Glutamatergic neuron (in vitro differentiated cells): ENCODE measurements at regions not wholly inside any gene's neighbourhood (a gene's known extent, or its start where the extent isn't known, plus 50 kb on each side); places are given as distances from the start of the nearest gene placed in this dataset.

ENCODE experiments used
- DNase-seq: peaks from one replicate; pipeline ENCODE4 v3.0.0; 2022
- H3K27ac Mint-ChIP-seq: one replicate; pipeline ENCODE4 v1.8.0; 2020; ENCODE audit warnings: mild to moderate bottlenecking, mixed read lengths, inconsistent platforms; ENCODE audit not compliant: unreplicated experiment
- H3K27me3 Mint-ChIP-seq: one replicate; pipeline ENCODE4 v1.8.0; 2020; ENCODE audit warnings: mild to moderate bottlenecking, moderate library complexity, mixed read lengths, inconsistent platforms; ENCODE audit not compliant: unreplicated experiment
- H3K36me3 Mint-ChIP-seq: one replicate; pipeline ENCODE4 v1.8.0; 2020; ENCODE audit warnings: mild to moderate bottlenecking, mixed read lengths, inconsistent platforms; ENCODE audit not compliant: unreplicated experiment
- H3K4me1 Mint-ChIP-seq: one replicate; pipeline ENCODE4 v1.8.0; 2020; ENCODE audit warnings: mild to moderate bottlenecking, low read depth, mixed read lengths, inconsistent platforms; ENCODE audit not compliant: unreplicated experiment
- H3K4me3 Mint-ChIP-seq: one replicate; pipeline ENCODE4 v1.8.0; 2020; ENCODE audit warnings: mild to moderate bottlenecking, mixed read lengths, inconsistent platforms; ENCODE audit not compliant: unreplicated experiment
- H3K9me3 Mint-ChIP-seq: one replicate; pipeline ENCODE4 v1.8.0; 2020; ENCODE audit warnings: mild to moderate bottlenecking, moderate library complexity, mixed read lengths, inconsistent platforms; ENCODE audit not compliant: unreplicated experiment
- CTCF ChIP-seq: fragments of 200-600 bp; sonication (generic); IDR thresholded peaks from one replicate; pipeline ENCODE4 v1.5.0; 2021; ENCODE audit not compliant: partially characterized antibody, unreplicated experiment

DNA sequence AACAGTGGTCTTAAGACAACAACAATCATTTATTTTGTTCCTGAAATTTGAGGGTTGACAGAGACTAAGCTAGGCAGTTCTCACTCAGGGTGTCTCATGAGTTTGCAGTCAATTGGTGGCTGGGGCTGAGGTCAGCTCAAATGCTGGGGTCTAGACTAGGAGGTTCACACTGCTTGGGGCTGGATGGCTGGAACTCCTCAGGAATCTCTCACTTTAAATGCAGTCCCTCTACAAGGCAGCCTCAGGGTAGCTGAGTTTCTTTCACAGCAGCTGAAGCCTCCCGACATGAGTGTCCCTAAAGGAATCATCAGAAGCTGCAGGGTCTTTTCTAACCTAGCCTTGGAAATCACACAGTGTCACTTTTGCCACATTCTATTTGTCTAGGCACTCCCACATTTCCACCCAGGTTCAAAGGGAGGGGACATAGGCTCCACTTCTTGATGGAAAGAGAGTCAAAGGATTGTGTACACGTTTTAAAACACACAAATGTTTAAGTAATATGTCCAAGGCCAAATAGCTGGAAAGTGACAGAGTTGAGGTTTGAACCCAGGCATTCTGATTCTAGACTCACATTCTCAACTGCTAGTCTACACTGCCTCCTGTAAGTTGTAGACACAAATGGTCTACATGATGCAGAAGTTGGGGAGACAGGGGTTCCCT lies 133.8 kb downstream of the ZFP36L2 start:
- Mint-ChIP-seq H3K9me3 (peaks cover 2% of the 10 kb centered on the region), H3K4me3 (no peak overlapping the region), H3K4me1 (no peaks in the 10 kb centered on the region), H3K36me3 (peaks cover 15% of the 10 kb centered on the region), H3K27ac (no peak overlapping the region), H3K27me3 (no peaks in the 10 kb centered on the region)
- no peak for TF ChIP-seq CTCF
- DNase-seq: no peak

DNA sequence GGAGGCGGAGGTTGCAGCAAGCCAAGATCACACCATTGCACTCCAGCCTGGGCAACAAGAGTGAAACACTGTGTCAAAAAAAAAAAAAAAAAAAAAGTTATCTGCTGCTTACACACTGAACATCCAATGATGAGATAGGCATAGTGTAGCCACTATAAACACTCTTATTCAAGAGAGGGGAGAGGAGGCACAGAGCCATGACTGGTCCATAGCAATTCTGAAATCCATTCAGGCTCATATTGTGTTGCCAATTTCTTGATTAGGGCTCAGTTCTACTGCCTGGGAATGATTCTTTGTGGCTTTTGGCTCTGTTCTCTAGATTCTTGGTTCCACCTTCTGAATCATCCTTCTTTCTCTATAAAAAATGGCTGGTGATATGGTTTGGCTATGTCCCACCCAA lies 136.1 kb downstream of the ZFP36L2 start:
- H3K9me3 Mint-ChIP-seq: no peaks in the 10 kb centered on the region
- H3K27me3 Mint-ChIP-seq: no peaks in the 10 kb centered on the region
- peaks cover 6% of the 10 kb centered on the region for H3K36me3 Mint-ChIP-seq

DNA sequence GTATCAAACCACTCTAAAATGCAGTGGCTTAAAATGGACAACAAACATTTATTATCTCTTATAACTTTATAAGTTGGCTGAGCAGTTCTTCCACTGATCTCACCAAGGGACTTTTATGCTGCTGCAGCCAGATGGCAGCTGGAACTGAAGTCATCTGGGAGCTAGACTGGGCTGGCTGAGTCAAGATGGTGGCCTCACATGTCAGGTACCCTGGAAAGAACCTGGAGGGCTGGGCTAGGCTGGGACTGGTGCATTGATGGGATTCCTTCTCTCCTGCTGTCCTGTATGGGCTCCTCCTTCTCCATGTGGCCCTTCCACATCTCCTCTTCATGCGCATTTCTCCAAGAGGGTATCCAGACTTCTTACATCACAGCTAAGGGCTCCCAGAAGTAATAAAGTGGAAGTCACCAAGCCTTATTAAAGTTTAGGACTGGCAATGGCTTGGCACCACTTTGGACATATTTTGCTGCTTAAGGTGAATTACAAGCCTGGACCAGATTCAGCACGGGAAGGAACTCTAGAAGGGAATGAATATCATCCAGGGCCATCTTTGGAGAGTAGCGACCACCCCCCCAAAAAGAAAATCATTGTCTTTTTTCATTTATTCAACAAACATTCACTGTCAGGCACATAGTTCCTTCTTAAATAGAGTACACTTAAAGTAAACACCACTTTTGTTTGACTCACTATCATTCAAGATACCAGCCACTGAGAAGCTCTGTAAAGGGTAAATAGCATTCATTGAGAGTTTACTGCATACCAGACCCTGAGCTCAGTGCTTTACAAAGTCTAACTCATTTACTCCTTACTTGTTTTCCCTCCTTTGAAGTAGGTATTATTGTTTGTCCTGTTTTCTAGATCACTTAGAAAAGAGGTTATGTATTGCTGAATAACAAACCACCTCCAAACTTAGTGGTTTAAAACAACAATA lies 138.0 kb downstream of the ZFP36L2 start:
- Mint-ChIP-seq H3K9me3 (no peaks in the 10 kb centered on the region), H3K4me3 (no peak overlapping the region), H3K27ac (no peak overlapping the region), H3K36me3 (peaks cover 6% of the 10 kb centered on the region), H3K27me3 (no peaks in the 10 kb centered on the region), H3K4me1 (peaks cover 15% of the 10 kb centered on the region)
- no peak for DNase-seq
- TF ChIP-seq CTCF: no peak

More for the DNA sequence above, 136.1 kb downstream of the ZFP36L2 start:
- no peak for DNase-seq
- Mint-ChIP-seq H3K4me3 (no peak overlapping the region), H3K4me1 (no peaks in the 10 kb centered on the region), H3K27ac (no peak overlapping the region)
- no peak for TF ChIP-seq CTCF

GRCh38 chr2:43087413-43087812 lies 139.0 kb downstream of the ZFP36L2 start:
- Mint-ChIP-seq H3K36me3 (peaks cover 6% of the 10 kb centered on the region), H3K9me3 (peaks cover 4% of the 10 kb centered on the region), H3K27me3 (peaks cover 2% of the 10 kb centered on the region), H3K4me3 (no peak overlapping the region), H3K27ac (no peak overlapping the region), H3K4me1 (peaks cover 21% of the 10 kb centered on the region)
- DNase-seq: no peak
- no peak for TF ChIP-seq CTCF
